ENCODE measurements at regions not wholly inside any gene's neighbourhood (a gene's known extent, or its start where the extent isn't known, plus 50 kb on each side); places are given as distances from the start of the nearest gene placed in this dataset.

DNA sequence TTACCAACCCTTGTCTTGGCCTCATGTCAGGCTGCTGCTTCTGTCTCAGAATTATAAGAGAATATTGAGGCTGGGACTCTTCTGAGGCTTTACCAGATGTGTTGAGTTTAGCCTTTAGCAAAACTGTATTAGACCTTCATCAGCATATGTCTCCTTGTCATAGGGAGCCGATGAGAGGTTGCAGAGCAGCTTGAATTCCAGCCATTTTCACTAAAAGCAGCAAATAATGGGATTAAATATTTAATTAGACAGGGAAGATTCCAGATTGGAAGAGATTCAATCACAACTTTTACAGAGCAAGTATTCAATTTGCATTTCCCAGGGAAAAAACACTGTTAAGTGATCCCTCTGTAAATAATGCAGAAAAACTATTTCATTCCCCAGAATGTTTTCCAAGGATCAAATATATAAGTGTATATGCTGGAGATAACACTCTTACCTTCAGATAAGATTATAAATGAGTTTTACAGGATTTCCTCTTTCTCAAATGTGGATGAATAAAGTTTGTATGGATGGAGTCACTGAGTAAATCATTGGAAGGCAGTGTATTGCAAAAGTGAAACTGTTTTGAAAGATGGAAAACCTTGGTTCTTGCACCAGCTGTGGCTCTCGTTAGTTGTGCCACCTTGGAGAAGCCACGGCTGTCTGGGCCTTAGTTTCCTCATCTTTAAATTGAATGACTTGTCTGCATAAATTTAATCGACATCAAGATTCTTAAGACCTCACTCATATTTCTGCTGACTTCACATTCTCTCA is 466.4 kb upstream of the SGO1 start:
- TF ChIP-seq POLR2A (IDR thresholded peaks at IDR 0.05), result no peak
- TF ChIP-seq CTCF (IDR thresholded peaks at IDR 0.05), result no peak
